WTC11 (cell line): ENCODE measurements at regions not wholly inside any gene's neighbourhood (a gene's known extent, or its start where the extent isn't known, plus 50 kb on each side); places are given as distances from the start of the nearest gene placed in this dataset.
"Not testable (repeated sequence)": the region's sequence is repeated elsewhere in the genome, so short reads cannot be mapped to it uniquely, and the experiment has no call there.

Experiments
- ATAC-seq: fragments of 200-7000 bp; cut with Tn5 transposase; 2 replicates; pipeline ENCODE4 v1.10.0; 2021; ENCODE audit warnings: mild to moderate bottlenecking, moderate library complexity
- CTCF ChIA-PET: fragments of 300-600 bp; sonication (Branson Sonifier 250); formaldehyde crosslinking; loops from one replicate; lab custom pipeline; 2021; ENCODE audit warnings: antibody characterized with exemption; lab: Charles Lee
- POLR2A ChIA-PET: fragments of 350-600 bp; sonication (Branson Sonifier 250); formaldehyde crosslinking; loops from one replicate; lab custom pipeline; 2021; ENCODE audit warnings: antibody characterized with exemption; lab: Charles Lee
- DNase-seq: peaks from one replicate; pipeline ENCODE4 v3.0.0; 2021; ENCODE audit warnings: low spot score
- H3K27ac Mint-ChIP-seq: 2 replicates; pipeline ENCODE4 v1.8.0; 2021; ENCODE audit warnings: mixed read lengths
- H3K27me3 Mint-ChIP-seq: 2 replicates; pipeline ENCODE4 v1.8.0; 2021; ENCODE audit warnings: low read depth, mild to moderate bottlenecking, moderate library complexity, mixed read lengths
- H3K36me3 Mint-ChIP-seq: 2 replicates; pipeline ENCODE4 v1.8.0; 2021; ENCODE audit warnings: mixed read lengths
- H3K4me1 Mint-ChIP-seq: 2 replicates; pipeline ENCODE4 v1.8.0; 2022; ENCODE audit warnings: mixed read lengths
- H3K4me3 Mint-ChIP-seq: 2 replicates; pipeline ENCODE4 v1.8.0; 2021; ENCODE audit warnings: mild to moderate bottlenecking, moderate library complexity, mixed read lengths
- H3K9me3 Mint-ChIP-seq: 2 replicates; pipeline ENCODE4 v1.8.0; 2021; ENCODE audit warnings: mixed read lengths
- SOX15 ChIP-seq: fragments of 250-450 bp; sonication (Bioruptor Pico); IDR thresholded peaks from 2 replicates; pipeline ENCODE4 v1.9.0; 2021; ENCODE audit warnings: mild to moderate bottlenecking
- SP1 ChIP-seq: sonication (generic); formaldehyde crosslinking; conservative IDR thresholded peaks from 2 replicates; pipeline ENCODE4 v1.8.1; 2022; ENCODE audit warnings: missing genetic modification reagents
- TF ChIP-seq, protein P1 (sequence below): sonication (generic); formaldehyde crosslinking; IDR thresholded peaks from 2 replicates; pipeline ENCODE4 v1.8.1; 2023; ENCODE audit warnings: mild to moderate bottlenecking, moderate library complexity, missing genetic modification reagents
- TF ChIP-seq, protein P2 (sequence below): sonication (generic); formaldehyde crosslinking; IDR thresholded peaks from 2 replicates; pipeline ENCODE4 v1.8.0; 2022; ENCODE audit warnings: mild to moderate bottlenecking, missing genetic modification reagents
- TF ChIP-seq, protein P3 (sequence below): sonication (generic); formaldehyde crosslinking; IDR thresholded peaks from 2 replicates; pipeline ENCODE4 v1.8.1; 2023; ENCODE audit warnings: mild to moderate bottlenecking, missing genetic modification reagents, moderate library complexity

DNA sequence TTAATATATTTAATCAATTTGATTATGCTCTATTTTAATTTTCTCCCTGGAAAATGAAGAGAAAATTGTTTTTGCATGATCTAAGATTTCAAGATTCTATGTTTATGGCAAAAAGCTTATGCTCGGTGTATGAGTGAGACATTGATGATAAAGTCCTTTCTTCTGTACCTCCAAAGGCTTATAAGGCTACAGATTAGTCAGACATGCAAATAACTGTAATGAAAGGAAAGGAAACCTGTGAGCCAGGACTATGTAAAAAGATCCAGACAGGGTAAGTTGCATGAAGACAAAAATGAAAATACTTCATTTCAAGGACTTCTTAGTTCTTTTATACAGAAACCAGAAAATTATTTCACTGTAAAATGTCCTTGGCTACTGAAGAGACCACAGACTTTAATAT is 52.2 kb upstream of the EDIL3 start (continued):
- TF ChIP-seq, protein P1, sequence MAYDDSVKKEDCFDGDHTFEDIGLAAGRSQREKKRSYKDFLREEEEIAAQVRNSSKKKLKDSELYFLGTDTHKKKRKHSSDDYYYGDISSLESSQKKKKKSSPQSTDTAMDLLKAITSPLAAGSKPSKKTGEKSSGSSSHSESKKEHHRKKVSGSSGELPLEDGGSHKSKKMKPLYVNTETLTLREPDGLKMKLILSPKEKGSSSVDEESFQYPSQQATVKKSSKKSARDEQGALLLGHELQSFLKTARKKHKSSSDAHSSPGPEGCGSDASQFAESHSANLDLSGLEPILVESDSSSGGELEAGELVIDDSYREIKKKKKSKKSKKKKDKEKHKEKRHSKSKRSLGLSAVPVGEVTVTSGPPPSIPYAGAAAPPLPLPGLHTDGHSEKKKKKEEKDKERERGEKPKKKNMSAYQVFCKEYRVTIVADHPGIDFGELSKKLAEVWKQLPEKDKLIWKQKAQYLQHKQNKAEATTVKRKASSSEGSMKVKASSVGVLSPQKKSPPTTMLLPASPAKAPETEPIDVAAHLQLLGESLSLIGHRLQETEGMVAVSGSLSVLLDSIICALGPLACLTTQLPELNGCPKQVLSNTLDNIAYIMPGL: no peak
- TF ChIP-seq, protein P2, sequence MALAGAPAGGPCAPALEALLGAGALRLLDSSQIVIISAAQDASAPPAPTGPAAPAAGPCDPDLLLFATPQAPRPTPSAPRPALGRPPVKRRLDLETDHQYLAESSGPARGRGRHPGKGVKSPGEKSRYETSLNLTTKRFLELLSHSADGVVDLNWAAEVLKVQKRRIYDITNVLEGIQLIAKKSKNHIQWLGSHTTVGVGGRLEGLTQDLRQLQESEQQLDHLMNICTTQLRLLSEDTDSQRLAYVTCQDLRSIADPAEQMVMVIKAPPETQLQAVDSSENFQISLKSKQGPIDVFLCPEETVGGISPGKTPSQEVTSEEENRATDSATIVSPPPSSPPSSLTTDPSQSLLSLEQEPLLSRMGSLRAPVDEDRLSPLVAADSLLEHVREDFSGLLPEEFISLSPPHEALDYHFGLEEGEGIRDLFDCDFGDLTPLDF (CRISPR knock-in tag): no peak
- TF ChIP-seq SP1 (CRISPR knock-in tag) (no peak), SOX15 (CRISPR knock-in tag) (no peak)
- TF ChIP-seq, protein P3, sequence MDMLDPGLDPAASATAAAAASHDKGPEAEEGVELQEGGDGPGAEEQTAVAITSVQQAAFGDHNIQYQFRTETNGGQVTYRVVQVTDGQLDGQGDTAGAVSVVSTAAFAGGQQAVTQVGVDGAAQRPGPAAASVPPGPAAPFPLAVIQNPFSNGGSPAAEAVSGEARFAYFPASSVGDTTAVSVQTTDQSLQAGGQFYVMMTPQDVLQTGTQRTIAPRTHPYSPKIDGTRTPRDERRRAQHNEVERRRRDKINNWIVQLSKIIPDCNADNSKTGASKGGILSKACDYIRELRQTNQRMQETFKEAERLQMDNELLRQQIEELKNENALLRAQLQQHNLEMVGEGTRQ (CRISPR knock-in tag): no peak

DNA sequence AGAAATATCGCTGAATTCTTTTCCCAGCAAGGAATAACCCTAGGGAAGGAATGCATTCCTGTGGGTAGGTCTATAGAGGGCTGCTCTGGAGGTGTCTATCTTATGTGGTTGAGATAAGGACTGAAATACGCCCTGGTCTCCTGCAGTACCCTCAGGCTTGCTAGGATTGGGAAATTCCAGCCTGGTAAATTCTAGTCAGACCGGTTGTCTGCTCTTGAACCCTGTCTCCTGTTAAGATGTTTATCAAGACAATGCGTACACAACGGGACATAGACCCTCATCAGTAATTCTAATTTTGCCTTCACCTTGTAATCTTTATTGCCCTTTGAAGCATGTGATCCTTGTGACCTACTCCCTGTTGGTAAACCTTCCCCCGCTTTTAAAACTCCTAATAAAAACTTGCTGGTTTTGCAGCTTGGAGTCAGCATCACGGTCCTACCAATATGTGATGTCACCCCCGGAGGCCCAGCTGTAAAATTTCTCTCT is 51.2 kb upstream of the EDIL3 start:
- H3K4me3 Mint-ChIP-seq, H3K36me3 Mint-ChIP-seq, H3K4me1 Mint-ChIP-seq, DNase-seq, H3K27me3 Mint-ChIP-seq, ATAC-seq, POLR2A ChIA-PET, H3K27ac Mint-ChIP-seq, CTCF ChIA-PET, H3K9me3 Mint-ChIP-seq: not testable (repeated sequence)
